Calu3 (cell line): ENCODE measurements at regions not wholly inside any gene's neighbourhood (a gene's known extent, or its start where the extent isn't known, plus 50 kb on each side); places are given as distances from the start of the nearest gene placed in this dataset.

Experiments
- BruUV-seq: library from RNA; stranded (reverse); fragments of 400-500 nt; replicated peaks from 2 replicates; lab custom pipeline; 2021; lab: Mats Ljungman, UMichigan
- CTCF ChIA-PET: fragments of 300-600 bp; sonication (Branson Sonifier 250); formaldehyde crosslinking; loops from one replicate; lab custom pipeline; 2022; ENCODE audit warnings: antibody characterized with exemption; lab: Charles Lee
- DNase-seq: peaks from one replicate; pipeline ENCODE4 v3.0.0; 2022
- H3K27ac Mint-ChIP-seq: one replicate; pipeline ENCODE4 v1.8.0; 2022; ENCODE audit warnings: mixed read lengths; ENCODE audit not compliant: unreplicated experiment
- H3K27me3 Mint-ChIP-seq: one replicate; pipeline ENCODE4 v1.8.0; 2022; ENCODE audit warnings: mixed read lengths; ENCODE audit not compliant: unreplicated experiment
- H3K36me3 Mint-ChIP-seq: one replicate; pipeline ENCODE4 v1.8.0; 2022; ENCODE audit warnings: mild to moderate bottlenecking, moderate library complexity, mixed read lengths; ENCODE audit not compliant: insufficient read depth, unreplicated experiment
- H3K4me1 Mint-ChIP-seq: one replicate; pipeline ENCODE4 v1.8.0; 2022; ENCODE audit warnings: mild to moderate bottlenecking, low read depth, mixed read lengths; ENCODE audit not compliant: unreplicated experiment
- H3K4me3 Mint-ChIP-seq: one replicate; pipeline ENCODE4 v1.8.0; 2022; ENCODE audit warnings: mild to moderate bottlenecking, low read depth, moderate library complexity, mixed read lengths; ENCODE audit not compliant: unreplicated experiment
- H3K9me3 Mint-ChIP-seq: one replicate; pipeline ENCODE4 v1.8.0; 2022; ENCODE audit warnings: low read depth, mixed read lengths; ENCODE audit not compliant: unreplicated experiment
- intact Hi-C: fragments of 100-400 bp; cut with micrococcal nuclease; formaldehyde crosslinking; loops from one replicate; pipeline ENCODE4 v1.10.0; 2022; ENCODE audit not compliant: unreplicated experiment
- TF ChIP-seq, protein P1 (sequence below): fragments of 200-600 bp; IDR thresholded peaks from one replicate; pipeline ENCODE4 v1.8.0; 2022; ENCODE audit warnings: antibody characterized with exemption; ENCODE audit not compliant: unreplicated experiment

DNA sequence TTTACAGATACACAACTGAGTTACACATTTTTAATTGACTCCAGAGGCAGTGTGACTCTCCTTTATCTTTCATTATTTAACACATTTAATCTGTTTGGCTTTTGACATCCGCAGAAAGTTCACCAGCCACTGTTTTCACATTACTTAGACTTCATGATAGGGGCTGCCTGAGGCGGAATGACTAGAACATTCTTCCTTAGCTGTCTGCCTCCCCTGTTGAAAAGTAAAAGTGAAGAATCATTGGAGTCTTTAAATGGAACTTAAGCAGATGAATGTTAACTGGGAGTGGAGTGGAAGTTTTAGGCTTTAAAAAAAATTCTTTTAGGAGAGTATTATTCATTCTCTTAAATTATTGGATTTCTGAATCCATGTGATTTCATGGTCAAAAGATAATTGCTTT is 229.2 kb upstream of the MTNR1B start:
- intact Hi-C loops: no loop called here
- Mint-ChIP-seq H3K4me3 (no peak overlapping the region), H3K36me3 (no peaks in the 10 kb centered on the region), H3K27me3 (no peaks in the 10 kb centered on the region), H3K4me1 (no peaks in the 10 kb centered on the region), H3K9me3 (no peaks in the 10 kb centered on the region), H3K27ac (no peak overlapping the region)
- no peak for DNase-seq
- no TSS peak for BruUV-seq
- CTCF ChIA-PET: no interaction called here
- TF ChIP-seq, protein P1, sequence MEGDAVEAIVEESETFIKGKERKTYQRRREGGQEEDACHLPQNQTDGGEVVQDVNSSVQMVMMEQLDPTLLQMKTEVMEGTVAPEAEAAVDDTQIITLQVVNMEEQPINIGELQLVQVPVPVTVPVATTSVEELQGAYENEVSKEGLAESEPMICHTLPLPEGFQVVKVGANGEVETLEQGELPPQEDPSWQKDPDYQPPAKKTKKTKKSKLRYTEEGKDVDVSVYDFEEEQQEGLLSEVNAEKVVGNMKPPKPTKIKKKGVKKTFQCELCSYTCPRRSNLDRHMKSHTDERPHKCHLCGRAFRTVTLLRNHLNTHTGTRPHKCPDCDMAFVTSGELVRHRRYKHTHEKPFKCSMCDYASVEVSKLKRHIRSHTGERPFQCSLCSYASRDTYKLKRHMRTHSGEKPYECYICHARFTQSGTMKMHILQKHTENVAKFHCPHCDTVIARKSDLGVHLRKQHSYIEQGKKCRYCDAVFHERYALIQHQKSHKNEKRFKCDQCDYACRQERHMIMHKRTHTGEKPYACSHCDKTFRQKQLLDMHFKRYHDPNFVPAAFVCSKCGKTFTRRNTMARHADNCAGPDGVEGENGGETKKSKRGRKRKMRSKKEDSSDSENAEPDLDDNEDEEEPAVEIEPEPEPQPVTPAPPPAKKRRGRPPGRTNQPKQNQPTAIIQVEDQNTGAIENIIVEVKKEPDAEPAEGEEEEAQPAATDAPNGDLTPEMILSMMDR: no peak

DNA sequence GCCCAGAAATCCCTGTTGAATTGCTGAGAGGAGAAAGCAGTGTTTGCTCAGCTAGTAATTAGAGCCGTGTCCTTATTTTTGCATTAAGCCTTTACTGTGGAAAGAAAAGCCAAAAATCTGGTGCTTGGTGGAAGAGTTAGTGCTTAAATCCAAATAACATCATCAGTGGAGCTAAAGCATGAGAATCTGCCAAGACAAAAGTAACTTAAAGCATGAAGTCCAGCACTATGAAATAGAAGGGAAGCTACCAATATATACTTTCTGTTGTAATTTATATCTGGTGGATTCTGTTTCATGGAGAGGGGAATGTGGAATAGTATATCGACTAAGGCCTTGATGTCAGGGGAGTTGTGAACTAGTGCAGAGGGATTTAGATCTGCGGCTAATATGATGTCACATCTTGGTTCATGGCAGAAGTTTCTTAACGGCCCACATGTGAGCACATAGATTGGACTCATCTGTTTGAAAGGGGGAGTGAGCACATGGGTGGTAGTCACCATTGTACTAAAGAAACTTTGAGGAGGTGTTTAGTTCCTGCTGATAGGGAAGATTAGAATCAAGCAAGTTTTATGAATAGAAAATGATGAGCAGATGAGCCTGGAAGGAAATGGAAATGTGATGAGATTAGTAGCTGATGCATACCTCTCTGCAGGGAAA is 224.4 kb upstream of the MTNR1B start:
- H3K9me3 Mint-ChIP-seq: peaks cover 3% of the 10 kb centered on the region
- H3K36me3 Mint-ChIP-seq: no peaks in the 10 kb centered on the region
- CTCF ChIA-PET: no interaction called here
- no peak overlapping the region for H3K4me3 Mint-ChIP-seq
- TF ChIP-seq, protein P1: no peak
- intact Hi-C loops: no loop called here
- BruUV-seq: no TSS peak
- no peak for DNase-seq
- no peaks in the 10 kb centered on the region for H3K4me1 Mint-ChIP-seq
- H3K27me3 Mint-ChIP-seq: no peaks in the 10 kb centered on the region
- no peak overlapping the region for H3K27ac Mint-ChIP-seq

DNA sequence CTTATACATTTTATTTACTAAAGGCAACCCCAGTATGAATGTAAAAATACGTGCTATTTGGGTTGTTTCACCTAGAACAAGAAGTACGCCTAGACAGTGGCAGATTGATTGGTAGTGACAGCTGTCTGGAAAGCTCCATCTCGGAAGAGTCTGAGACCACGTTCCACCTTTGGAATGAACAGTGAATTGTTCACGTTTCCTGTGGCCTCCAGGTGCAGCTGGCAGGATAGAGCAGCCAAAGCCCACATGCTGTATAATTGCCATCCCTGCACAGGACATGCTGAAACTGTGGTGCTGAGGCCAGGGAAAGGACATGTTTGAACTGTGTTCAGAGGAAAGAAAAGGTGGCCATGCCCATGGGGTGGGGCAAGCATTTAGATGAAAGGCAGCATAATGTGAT is 218.7 kb upstream of the MTNR1B start:
- intact Hi-C loops: no loop called here
- no peak overlapping the region for H3K27ac Mint-ChIP-seq
- H3K9me3 Mint-ChIP-seq: peaks cover 7% of the 10 kb centered on the region
- no peak overlapping the region for H3K4me3 Mint-ChIP-seq
- no peaks in the 10 kb centered on the region for H3K27me3 Mint-ChIP-seq
- CTCF ChIA-PET: no interaction called here
- no TSS peak for BruUV-seq
- no peak for DNase-seq
- no peaks in the 10 kb centered on the region for H3K36me3 Mint-ChIP-seq
- no peaks in the 10 kb centered on the region for H3K4me1 Mint-ChIP-seq
- TF ChIP-seq, protein P1: no peak

DNA sequence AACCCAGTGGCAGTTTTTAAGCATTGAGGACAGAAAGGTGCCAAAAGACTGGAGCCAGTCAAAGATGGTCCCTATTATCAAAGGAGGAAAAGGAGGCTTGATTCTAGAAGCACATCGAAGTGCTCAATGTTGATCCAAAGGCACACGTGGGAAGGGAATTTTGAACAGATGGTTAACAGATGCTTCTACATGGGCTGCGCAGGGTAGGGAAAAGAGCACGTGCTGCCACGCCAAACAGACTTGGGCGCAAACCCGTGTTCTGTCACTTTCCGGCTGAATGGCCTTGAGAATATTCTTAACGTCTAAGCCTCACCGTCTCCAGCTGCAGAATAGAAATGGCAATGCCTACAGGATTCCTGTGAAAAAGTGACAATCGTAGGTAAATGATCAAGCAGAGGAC is 217.9 kb upstream of the MTNR1B start:
- DNase-seq: no peak
- H3K4me1 Mint-ChIP-seq: no peaks in the 10 kb centered on the region
- BruUV-seq: no TSS peak
- TF ChIP-seq, protein P1: no peak
- H3K4me3 Mint-ChIP-seq: no peak overlapping the region
- no peaks in the 10 kb centered on the region for H3K27me3 Mint-ChIP-seq
- CTCF ChIA-PET: no interaction called here
- no peak overlapping the region for H3K27ac Mint-ChIP-seq
- H3K9me3 Mint-ChIP-seq: peaks cover 7% of the 10 kb centered on the region
- intact Hi-C loops: no loop called here
- no peaks in the 10 kb centered on the region for H3K36me3 Mint-ChIP-seq
